HG02884 (cell line): ENCODE measurements at regions not wholly inside any gene's neighbourhood (a gene's known extent, or its start where the extent isn't known, plus 50 kb on each side); places are given as distances from the start of the nearest gene placed in this dataset.
"Not testable (repeated sequence)": the region's sequence is repeated elsewhere in the genome, so short reads cannot be mapped to it uniquely, and the experiment has no call there.

Experiments used
- ATAC-seq: cut with Tn5 transposase; IDR thresholded peaks from one replicate; pipeline ENCODE4 v1.9.1; 2021; ENCODE audit warnings: mild to moderate bottlenecking, moderate library complexity; ENCODE audit not compliant: unreplicated experiment

DNA sequence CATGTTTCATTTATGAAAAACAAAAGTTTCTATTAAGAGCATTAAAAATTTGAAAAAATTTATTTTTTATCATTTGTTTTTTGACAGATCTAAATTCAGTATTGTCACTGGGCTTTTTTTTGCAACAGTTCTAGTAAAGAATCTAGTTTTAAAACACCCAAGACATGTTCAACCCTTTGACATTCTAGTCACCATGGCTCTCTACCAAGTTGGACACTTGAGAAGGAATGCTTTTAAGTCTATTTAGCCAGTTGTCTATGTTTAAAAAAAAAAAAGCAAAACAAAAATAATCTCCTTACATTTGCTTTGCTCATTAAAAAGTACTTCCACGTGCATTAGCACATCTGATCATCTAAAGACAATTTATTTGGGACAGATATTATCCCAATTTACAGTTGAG lies 417.5 kb downstream of the RSL24D1 start:
- no peak for ATAC-seq

DNA sequence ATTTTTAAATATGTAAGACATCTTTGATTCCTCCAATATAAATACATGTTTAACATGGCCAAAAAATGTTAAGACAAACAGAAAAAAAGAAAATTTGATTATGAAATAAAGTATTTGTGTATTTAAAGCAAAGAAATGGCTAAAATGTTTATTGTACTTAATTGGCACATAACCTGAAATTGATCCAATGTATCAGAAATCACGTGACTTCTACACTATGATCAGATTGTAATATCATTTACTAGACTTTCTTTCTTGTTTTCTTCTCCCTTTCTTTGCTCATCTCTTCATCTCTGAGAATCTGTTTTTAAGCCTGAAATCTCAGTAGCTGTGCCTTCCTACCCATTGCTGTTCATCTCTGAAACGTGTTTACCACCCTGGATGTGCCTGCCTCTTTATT lies 420.3 kb downstream of the RSL24D1 start:
- ATAC-seq: no peak

GRCh38 chr15:54772663-54773062 lies 424.1 kb downstream of the RSL24D1 start:
- ATAC-seq: no peak

- ATAC-seq: not testable (repeated sequence)
Measured at GRCh38 chr15:54749461-54749860, 447.3 kb downstream of the RSL24D1 start.

- no peak for ATAC-seq
Measured at GRCh38 chr15:54722342-54722986, 474.3 kb downstream of the RSL24D1 start.

GRCh38 chr15:54719325-54719724 lies 477.4 kb downstream of the RSL24D1 start:
- ATAC-seq: no peak

- ATAC-seq: no peak
Measured at GRCh38 chr15:54707805-54708752, 488.7 kb downstream of the RSL24D1 start.

DNA sequence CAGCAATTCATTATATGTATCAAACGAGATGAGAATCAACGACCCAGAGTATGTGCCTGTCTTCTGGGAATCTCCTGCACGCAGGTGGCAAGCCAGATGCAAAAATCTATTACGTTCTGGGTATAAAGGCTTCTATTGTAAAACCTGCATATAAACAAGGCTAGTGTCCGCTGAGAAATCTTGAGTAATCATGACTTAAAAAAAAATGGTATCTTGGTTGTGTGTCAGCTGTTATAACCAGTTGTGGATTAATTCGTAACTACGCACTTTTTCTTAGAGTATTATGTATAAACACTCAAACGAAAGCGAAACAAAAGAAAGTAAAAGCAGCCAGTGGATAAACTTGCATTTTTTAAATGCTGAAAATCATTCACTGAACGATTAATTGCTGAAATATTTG lies 509.1 kb downstream of the RSL24D1 start:
- no peak for ATAC-seq
